NT2/D1 (cell line): ENCODE measurements at regions not wholly inside any gene's neighbourhood (a gene's known extent, or its start where the extent isn't known, plus 50 kb on each side); places are given as distances from the start of the nearest gene placed in this dataset.

Experiments
- SUZ12 ChIP-seq: IDR thresholded peaks from 2 replicates; pipeline ENCODE4 v1.6.1; 2011; ENCODE audit not compliant: insufficient read length, insufficient read depth; ENCODE audit errors: extremely low read depth
- YY1 ChIP-seq: IDR thresholded peaks from 2 replicates; pipeline ENCODE4 v1.6.1; 2011; ENCODE audit not compliant: insufficient read length, insufficient read depth

DNA sequence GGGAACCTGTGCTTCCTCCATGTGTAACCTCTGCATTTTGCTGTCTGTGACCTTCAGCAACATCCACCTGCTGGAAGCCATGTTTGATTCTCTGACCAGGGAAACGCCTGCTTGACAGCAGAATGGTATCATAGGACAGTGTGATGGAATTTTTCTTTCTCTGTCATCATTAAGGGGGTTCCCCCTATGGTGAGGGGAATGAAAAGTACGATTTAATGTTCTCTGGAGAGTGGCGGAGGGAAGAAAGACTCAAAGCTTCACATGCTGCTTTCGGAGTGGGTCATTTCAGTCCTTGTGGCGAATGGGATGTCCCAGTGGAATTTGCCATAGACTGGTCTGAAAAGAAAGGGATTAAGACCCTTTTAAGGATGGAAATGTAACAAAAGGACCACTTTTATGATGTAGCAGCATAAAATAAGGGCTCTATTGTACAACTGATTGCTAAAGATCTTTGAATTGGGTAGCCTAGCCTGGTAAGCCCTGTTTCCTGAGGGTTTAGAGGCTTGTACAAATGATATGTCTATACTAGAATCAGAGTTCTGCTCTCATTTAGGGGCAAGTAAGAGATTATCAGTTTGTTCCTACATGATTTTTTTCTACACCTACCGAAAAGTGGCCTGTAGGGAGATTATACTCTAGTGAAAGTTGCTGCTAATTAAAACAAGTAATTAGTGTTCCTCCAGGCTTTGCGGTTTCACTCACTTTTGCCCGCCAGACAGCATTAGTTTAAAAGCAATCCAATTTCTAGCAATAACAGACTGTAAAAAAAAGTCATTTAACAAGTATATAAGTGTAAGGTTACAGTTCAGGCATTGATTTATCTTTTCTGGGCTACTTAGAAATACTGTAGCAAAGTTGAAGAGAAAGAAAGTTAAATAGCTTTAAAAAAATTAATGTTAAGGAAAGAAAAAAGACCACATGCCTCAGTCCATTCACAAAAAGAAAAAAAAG, 904.5 kb downstream of the NR2F1-AS1 start:
- TF ChIP-seq YY1 (no peak), SUZ12 (no peak)
